ENCODE measurements at regions not wholly inside any gene's neighbourhood (a gene's known extent, or its start where the extent isn't known, plus 50 kb on each side); places are given as distances from the start of the nearest gene placed in this dataset.
"Not testable (repeated sequence)": the region's sequence is repeated elsewhere in the genome, so short reads cannot be mapped to it uniquely, and the experiment has no call there.

DNA sequence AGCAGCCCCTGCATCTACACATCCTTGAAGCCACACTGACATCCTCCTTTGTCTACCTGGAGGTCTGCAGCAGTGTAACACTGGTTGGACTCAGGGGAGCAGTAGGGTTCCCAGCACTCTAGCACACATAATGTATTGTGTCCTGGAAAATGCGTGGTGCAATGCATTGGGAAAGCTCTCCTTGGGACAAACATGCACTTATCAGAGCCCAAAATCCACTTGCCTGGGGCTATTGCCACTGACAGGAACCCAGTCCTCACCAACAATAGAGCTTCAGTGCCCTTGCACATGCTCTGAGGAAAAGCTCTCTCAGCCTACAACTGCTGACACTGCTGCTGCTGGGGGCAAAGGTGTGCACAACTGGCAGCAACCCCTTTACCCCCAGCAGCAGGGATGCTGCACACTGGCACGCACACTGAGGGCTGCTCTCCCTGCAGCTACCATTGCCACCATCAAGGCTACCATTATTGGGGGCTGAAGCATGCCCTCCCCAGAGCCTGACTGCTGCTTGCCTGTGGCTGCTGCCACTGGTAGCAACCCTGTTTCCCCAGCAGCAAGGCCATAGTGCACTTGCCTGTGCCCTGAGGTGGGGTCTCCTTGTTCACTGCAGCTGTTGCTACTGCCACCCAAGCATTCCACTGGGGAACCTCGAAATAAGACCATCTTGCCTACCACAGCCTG lies 221.9 kb downstream of the SLC38A4 start:
- H3K4me3 ChIP-seq (ENCODE audit: severe bottlenecking): no peak overlapping the region
- TF ChIP-seq, protein P1, sequence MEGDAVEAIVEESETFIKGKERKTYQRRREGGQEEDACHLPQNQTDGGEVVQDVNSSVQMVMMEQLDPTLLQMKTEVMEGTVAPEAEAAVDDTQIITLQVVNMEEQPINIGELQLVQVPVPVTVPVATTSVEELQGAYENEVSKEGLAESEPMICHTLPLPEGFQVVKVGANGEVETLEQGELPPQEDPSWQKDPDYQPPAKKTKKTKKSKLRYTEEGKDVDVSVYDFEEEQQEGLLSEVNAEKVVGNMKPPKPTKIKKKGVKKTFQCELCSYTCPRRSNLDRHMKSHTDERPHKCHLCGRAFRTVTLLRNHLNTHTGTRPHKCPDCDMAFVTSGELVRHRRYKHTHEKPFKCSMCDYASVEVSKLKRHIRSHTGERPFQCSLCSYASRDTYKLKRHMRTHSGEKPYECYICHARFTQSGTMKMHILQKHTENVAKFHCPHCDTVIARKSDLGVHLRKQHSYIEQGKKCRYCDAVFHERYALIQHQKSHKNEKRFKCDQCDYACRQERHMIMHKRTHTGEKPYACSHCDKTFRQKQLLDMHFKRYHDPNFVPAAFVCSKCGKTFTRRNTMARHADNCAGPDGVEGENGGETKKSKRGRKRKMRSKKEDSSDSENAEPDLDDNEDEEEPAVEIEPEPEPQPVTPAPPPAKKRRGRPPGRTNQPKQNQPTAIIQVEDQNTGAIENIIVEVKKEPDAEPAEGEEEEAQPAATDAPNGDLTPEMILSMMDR (IDR thresholded peaks at IDR 0.05; ENCODE audit: poor library complexity, severe bottlenecking): no peak
- ATAC-seq (ENCODE audit: low read depth) (no peak), DNase-seq (ENCODE audit: low spot score) (no peak)
- no peaks in the 10 kb centered on the region for H3K36me3 ChIP-seq (ENCODE audit: low read depth)
- H3K27me3 ChIP-seq (ENCODE audit: insufficient read depth, poor library complexity, severe bottlenecking): no peaks in the 10 kb centered on the region
- H3K4me1 ChIP-seq (ENCODE audit: insufficient read depth, poor library complexity, severe bottlenecking): peaks cover 3% of the 10 kb centered on the region
- no peaks in the 10 kb centered on the region for H3K9me3 ChIP-seq (ENCODE audit: severe bottlenecking)
- H3K27ac ChIP-seq (ENCODE audit: poor library complexity, severe bottlenecking): no peak overlapping the region

- TF ChIP-seq, protein P1 (IDR thresholded peaks at IDR 0.05; ENCODE audit: poor library complexity, severe bottlenecking): no peak
- no peak for ATAC-seq (ENCODE audit: low read depth)
Measured at GRCh38 chr12:46602474-46602873, 223.3 kb downstream of the SLC38A4 start.

GRCh38 chr12:46590991-46591703 lies 218.6 kb upstream of the SLC38A2 start:
- TF ChIP-seq, protein P1 (IDR thresholded peaks at IDR 0.05; ENCODE audit: poor library complexity, severe bottlenecking): no peak
- Histone ChIP-seq H3K27ac (ENCODE audit: poor library complexity, severe bottlenecking) (no peak overlapping the region), H3K27me3 (ENCODE audit: insufficient read depth, poor library complexity, severe bottlenecking) (no peaks in the 10 kb centered on the region), H3K9me3 (ENCODE audit: severe bottlenecking) (no peaks in the 10 kb centered on the region), H3K36me3 (ENCODE audit: low read depth) (no peaks in the 10 kb centered on the region), H3K4me1 (ENCODE audit: insufficient read depth, poor library complexity, severe bottlenecking) (peaks cover 1% of the 10 kb centered on the region), H3K4me3 (ENCODE audit: severe bottlenecking) (no peak overlapping the region)
- ATAC-seq (ENCODE audit: low read depth) (no peak), DNase-seq (ENCODE audit: low spot score) (no peak)

More at GRCh38 chr12:46602474-46602873, 223.3 kb downstream of the SLC38A4 start:
- Histone ChIP-seq H3K27me3 (ENCODE audit: insufficient read depth, poor library complexity, severe bottlenecking) (no peaks in the 10 kb centered on the region), H3K4me1 (ENCODE audit: insufficient read depth, poor library complexity, severe bottlenecking) (no peaks in the 10 kb centered on the region), H3K27ac (ENCODE audit: poor library complexity, severe bottlenecking) (no peak overlapping the region), H3K36me3 (ENCODE audit: low read depth) (no peaks in the 10 kb centered on the region), H3K4me3 (ENCODE audit: severe bottlenecking) (no peak overlapping the region), H3K9me3 (ENCODE audit: severe bottlenecking) (no peaks in the 10 kb centered on the region)
- DNase-seq (ENCODE audit: low spot score): no peak

DNA sequence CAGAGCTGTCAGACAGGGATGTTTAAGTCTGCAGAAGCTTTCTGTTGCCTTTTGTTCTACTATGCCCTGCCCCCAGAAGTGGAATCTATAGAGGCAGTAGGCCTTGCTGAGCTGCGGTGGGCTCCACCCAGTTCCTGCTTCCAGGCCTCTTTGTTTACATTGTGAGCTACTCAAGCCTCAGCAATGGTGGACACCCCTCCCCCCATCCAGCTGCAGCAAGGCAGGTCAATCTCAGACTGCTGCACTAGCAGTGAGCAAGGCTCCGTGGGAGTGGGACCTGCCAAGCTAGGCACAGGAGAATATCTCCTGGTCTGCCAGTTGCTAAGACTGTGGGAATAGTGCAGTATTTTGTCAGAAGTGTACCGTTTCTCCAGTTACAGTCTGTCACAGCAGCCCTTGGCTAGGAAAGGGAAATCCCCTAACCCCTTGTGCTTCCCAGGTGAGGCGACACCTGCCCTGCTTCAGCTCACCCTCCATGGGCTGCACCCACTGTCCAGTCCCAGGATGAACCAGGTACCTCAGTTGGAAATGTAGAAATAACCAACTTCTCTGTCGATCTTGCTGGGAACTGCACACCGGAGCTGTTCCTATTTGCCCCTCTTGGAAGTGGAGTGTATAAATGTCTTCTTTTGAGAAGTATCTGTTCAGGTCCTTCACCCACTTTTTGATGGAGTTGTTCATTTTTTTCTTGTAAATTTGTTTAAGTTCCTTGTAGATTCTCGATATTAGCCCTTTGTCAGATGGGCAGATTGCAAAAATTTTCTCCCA lies 213.5 kb upstream of the SLC38A2 start:
- no peaks in the 10 kb centered on the region for H3K27me3 ChIP-seq (ENCODE audit: insufficient read depth, poor library complexity, severe bottlenecking)
- H3K27ac ChIP-seq (ENCODE audit: poor library complexity, severe bottlenecking): peak overlapping the region; percentile 4
- H3K4me1 ChIP-seq (ENCODE audit: insufficient read depth, poor library complexity, severe bottlenecking): peaks cover 9% of the 10 kb centered on the region
- DNase-seq (ENCODE audit: low spot score): peak; percentile 84
- no peaks in the 10 kb centered on the region for H3K36me3 ChIP-seq (ENCODE audit: low read depth)
- ATAC-seq (ENCODE audit: low read depth): peak; percentile 90
- TF ChIP-seq, protein P1 (IDR thresholded peaks at IDR 0.05; ENCODE audit: poor library complexity, severe bottlenecking): no peak
- peaks cover 2% of the 10 kb centered on the region for H3K9me3 ChIP-seq (ENCODE audit: severe bottlenecking)
- no peak overlapping the region for H3K4me3 ChIP-seq (ENCODE audit: severe bottlenecking)

GRCh38 chr12:46584098-46584497 lies 211.5 kb upstream of the SLC38A2 start:
- H3K9me3 ChIP-seq (ENCODE audit: severe bottlenecking); H3K36me3 ChIP-seq (ENCODE audit: low read depth); H3K27me3 ChIP-seq (ENCODE audit: insufficient read depth, poor library complexity, severe bottlenecking); H3K4me3 ChIP-seq (ENCODE audit: severe bottlenecking); H3K4me1 ChIP-seq (ENCODE audit: insufficient read depth, poor library complexity, severe bottlenecking); DNase-seq (ENCODE audit: low spot score); H3K27ac ChIP-seq (ENCODE audit: poor library complexity, severe bottlenecking); ATAC-seq (ENCODE audit: low read depth): not testable (repeated sequence)

GRCh38 chr12:46581990-46582389 lies 209.4 kb upstream of the SLC38A2 start:
- not testable (repeated sequence) for ATAC-seq (ENCODE audit: low read depth); DNase-seq (ENCODE audit: low spot score)

More at GRCh38 chr12:46581990-46582389, 209.4 kb upstream of the SLC38A2 start:
- not testable (repeated sequence) for H3K4me3 ChIP-seq (ENCODE audit: severe bottlenecking); H3K9me3 ChIP-seq (ENCODE audit: severe bottlenecking); H3K36me3 ChIP-seq (ENCODE audit: low read depth); H3K27me3 ChIP-seq (ENCODE audit: insufficient read depth, poor library complexity, severe bottlenecking); H3K27ac ChIP-seq (ENCODE audit: poor library complexity, severe bottlenecking)
- H3K4me1 ChIP-seq (ENCODE audit: insufficient read depth, poor library complexity, severe bottlenecking): peaks cover 14% of the 10 kb centered on the region

Measured in RWPE2 (cell line).